GM21526 (cell line): ENCODE measurements at regions not wholly inside any gene's neighbourhood (a gene's known extent, or its start where the extent isn't known, plus 50 kb on each side); places are given as distances from the start of the nearest gene placed in this dataset.

Experiments
- ATAC-seq: cut with Tn5 transposase; IDR thresholded peaks from one replicate; pipeline ENCODE4 v1.9.1; 2021; ENCODE audit warnings: moderate library complexity; ENCODE audit not compliant: unreplicated experiment, low FRiP score

- ATAC-seq, result no peak
These were observed 470.1 kb upstream of the NOVA1 start for GRCh38 chr14:27067961-27068360.

GRCh38 chr14:27072589-27072988, 474.8 kb upstream of the NOVA1 start:
- ATAC-seq, result no peak

- no peak for ATAC-seq
These were observed 477.7 kb upstream of the NOVA1 start for GRCh38 chr14:27075503-27075902.

GRCh38 chr14:27077214-27077613, 479.4 kb upstream of the NOVA1 start:
- no peak for ATAC-seq

GRCh38 chr14:27077710-27078109, 479.9 kb upstream of the NOVA1 start:
- no peak for ATAC-seq

- no peak for ATAC-seq
These were observed 480.4 kb upstream of the NOVA1 start for GRCh38 chr14:27078191-27078590.

GRCh38 chr14:27079716-27080115, 481.9 kb upstream of the NOVA1 start:
- no peak for ATAC-seq

GRCh38 chr14:27085500-27085899, 487.7 kb upstream of the NOVA1 start:
- no peak for ATAC-seq

GRCh38 chr14:27090716-27091115, 492.9 kb upstream of the NOVA1 start:
- no peak for ATAC-seq

- ATAC-seq, result no peak
These were observed 494.1 kb upstream of the NOVA1 start for GRCh38 chr14:27091973-27092372.

GRCh38 chr14:27096091-27096490, 498.3 kb upstream of the NOVA1 start:
- ATAC-seq, result no peak

GRCh38 chr14:27098451-27098850, 500.6 kb upstream of the NOVA1 start:
- ATAC-seq, result no peak

- ATAC-seq, result no peak
These were observed 516.3 kb upstream of the NOVA1 start for GRCh38 chr14:27114180-27114579.

GRCh38 chr14:27123162-27123561, 525.3 kb upstream of the NOVA1 start:
- no peak for ATAC-seq

GRCh38 chr14:27127838-27128237, 530.0 kb upstream of the NOVA1 start:
- ATAC-seq, result no peak

- ATAC-seq, result no peak
These were observed 536.4 kb upstream of the NOVA1 start for GRCh38 chr14:27134200-27134599.

- no peak for ATAC-seq
These were observed 547.3 kb upstream of the NOVA1 start for GRCh38 chr14:27145170-27145569.

GRCh38 chr14:27148143-27148542, 550.3 kb upstream of the NOVA1 start:
- no peak for ATAC-seq

GRCh38 chr14:27164139-27164538, 566.3 kb upstream of the NOVA1 start:
- no peak for ATAC-seq

- no peak for ATAC-seq
These were observed 577.7 kb upstream of the NOVA1 start for GRCh38 chr14:27175489-27175888.

GRCh38 chr14:27181333-27181732, 583.5 kb upstream of the NOVA1 start:
- ATAC-seq, result no peak

GRCh38 chr14:27184427-27184826, 586.6 kb upstream of the NOVA1 start:
- no peak for ATAC-seq

GRCh38 chr14:27186048-27186447, 588.2 kb upstream of the NOVA1 start:
- no peak for ATAC-seq
